Activated CD4-positive, alpha-beta T cell treated with anti-CD3 and anti-CD28 coated beads, Interleukin-2, amount 50 U/mL, for 1 hour (primary cell): ENCODE measurements at regions not wholly inside any gene's neighbourhood (a gene's known extent, or its start where the extent isn't known, plus 50 kb on each side); places are given as distances from the start of the nearest gene placed in this dataset.
"Not testable (repeated sequence)": the region's sequence is repeated elsewhere in the genome, so short reads cannot be mapped to it uniquely, and the experiment has no call there.

Experiments
- DNase-seq: peaks from one replicate; pipeline ENCODE4 v3.0.0-alpha.2; 2020

DNA sequence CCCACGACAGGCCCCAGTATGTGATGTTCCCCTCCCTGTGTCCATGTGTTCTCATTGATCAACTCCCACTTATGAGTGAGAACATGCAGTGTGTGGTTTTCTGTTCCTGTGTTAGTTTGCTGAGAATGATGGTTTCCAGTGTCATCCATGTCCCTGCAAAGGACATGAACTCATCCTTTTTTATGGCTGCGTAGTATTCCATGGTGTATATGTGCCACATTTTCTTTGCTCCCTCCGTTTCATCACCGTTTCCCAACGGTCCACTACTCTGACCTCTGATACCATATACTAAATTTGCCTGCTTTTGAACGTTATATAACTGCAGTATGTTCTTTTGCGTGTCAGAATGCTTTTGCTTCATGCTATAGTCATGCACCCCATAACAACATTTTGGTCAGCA, 94.0 kb upstream of the SCAF8 start:
- DNase-seq, result not testable (repeated sequence)

DNA sequence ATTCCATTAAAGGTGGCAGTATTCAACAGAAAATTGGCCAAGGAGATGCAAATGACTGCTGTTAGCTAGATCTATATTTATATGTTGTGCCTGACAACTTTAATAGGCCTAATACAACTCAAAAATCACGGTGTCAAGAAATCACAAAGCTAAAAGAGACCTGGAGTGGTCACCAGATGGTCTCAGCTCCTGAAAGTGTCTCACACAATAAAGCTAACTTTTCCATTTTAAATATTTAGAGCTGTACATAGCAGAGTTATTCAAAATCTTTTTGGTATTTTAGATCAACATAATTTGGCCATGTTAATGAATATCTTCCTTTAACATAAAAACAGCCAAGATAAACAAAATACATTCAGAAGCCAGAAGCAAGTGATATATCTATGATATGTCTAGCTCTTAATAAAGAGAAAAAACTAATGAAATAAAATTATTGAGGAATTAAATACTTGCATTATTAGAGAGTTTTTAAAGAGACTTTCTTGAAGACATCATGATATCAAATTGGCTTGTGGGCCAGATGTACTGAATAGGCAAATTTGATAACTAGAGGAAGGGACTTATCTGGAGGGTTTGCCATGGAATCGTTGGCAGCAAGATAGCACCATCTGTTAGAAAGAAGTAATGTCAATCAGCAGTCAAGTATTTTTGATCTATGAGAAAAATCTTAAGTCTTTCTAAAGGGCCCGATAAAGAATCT, 84.9 kb upstream of the SCAF8 start:
- DNase-seq, result no peak

DNA sequence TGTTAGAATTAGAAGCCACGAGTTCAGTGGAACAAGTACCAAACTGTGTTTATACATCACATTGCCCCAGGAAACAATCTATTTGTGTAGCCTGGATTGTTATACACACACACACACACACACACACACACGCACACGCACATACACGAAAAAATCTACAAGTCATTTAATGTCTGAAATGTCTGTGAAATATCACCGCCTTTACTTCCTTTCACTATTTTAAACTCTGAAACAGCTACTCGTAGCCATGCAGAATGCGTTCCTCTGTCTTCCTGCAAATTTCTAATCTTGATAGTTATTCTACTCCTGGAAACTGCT, 84.4 kb upstream of the SCAF8 start:
- no peak for DNase-seq

DNA sequence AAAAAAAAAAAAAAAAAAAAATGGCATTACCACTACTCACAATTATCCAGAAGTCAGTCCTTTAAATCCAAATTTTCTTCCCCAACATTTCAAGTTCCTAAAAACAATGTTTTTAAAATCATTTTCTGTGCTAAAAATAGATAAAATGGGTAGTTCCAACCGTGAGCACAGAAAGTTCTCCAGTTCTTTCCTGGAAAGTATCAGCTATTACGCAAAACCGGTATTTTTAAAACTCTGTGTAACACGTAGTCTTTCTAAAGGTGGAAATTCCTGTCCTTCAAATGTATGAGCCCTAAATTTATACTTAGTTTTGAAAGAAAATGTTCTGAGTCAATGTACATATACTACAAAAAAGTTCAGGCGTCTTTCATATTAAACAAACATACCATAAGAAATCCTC, 83.5 kb upstream of the SCAF8 start:
- DNase-seq, result no peak

DNA sequence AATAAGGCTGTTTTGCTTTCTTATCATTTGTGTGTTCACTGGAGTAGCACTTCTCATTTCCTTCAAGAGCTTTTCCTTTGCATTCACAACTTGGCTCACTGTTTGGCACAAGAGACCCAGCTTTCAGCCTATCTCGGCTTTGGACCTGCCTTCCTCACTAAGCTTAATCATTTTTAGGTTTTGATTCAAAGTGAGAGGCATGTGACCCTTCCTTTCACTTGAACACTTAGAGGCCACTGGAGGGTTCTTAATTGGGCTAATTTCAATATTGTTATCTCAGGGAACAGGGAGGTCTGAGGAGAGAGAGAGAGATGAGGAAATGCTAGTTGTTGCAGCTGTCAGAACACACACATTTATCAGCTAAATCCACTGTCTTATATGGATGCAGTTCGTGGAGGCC, 82.9 kb upstream of the SCAF8 start:
- no peak for DNase-seq

DNA sequence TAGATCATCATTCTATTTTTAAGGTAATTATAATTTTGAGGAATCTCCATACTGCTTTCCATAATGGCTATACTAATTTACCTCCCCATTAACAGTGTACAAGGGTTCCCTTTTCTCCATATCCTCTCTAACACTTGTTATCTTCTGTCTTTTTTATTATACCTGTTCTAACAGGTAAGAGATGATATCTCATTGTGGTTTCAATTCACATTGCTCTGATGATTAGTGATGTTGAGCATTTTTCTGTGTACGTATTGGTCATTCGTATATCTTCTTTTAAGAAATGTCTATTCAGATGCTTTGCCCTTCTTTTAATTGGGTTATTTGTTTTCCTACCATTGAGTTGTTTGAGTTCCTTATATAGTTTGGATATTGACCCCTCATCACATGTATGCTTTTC, 81.6 kb upstream of the SCAF8 start:
- no peak for DNase-seq

DNA sequence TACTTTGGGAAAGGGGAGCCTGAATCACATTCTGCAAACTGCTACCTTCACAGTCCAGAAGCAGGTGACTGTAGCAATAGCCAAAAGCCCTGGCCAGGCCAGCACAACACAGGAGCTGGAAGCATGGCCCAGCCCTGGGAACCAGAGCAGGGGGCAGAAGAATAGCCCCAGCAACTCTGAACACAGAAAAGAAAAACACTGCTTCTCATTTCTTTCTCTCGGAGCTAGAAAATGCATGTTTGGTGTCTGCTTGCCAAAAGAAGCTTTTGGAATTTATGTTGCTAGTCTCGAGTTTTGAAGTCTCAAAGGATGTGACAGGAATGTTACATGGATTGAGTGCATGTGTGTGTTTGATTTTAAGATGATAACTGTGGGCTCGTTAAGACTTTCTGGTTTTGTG, 79.8 kb upstream of the SCAF8 start:
- no peak for DNase-seq

DNA sequence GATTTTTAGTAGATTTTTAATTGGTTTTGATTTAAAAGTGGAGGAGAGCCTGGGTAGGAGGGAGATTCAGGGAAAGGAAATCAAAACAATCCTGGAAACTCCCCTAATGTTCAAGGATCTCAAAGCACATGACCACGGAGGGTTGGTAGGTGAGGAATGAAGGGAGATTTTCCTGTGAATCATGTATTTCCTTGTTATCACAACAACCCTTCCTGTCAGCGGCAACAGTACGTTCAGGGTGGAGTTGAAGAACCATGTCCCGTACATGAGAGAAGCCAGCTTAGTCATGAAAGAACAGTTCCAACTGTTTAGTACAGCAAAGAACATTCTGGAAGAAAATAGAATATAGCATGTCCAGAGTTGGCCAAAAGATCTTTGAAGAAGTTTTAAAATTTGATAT, 79.4 kb upstream of the SCAF8 start:
- no peak for DNase-seq

DNA sequence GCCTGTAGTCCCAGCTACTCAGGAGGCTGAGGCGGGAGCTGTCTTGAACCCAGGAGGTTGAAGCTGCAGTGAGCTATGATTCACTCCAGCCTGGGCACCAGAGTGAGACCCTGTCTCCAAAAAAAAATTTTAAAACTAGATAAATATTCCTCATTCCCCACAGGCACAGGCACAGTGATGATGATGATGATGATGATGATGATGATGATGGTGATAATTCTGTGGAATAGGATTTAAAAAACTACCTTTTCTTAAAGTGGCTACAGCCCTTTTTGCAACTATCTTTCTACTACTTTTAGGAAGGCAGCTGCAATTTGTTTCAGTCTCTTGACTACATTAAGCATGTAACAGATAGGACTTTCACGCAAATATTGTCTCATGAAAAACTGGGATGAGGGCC, 76.6 kb upstream of the SCAF8 start:
- DNase-seq, result no peak

DNA sequence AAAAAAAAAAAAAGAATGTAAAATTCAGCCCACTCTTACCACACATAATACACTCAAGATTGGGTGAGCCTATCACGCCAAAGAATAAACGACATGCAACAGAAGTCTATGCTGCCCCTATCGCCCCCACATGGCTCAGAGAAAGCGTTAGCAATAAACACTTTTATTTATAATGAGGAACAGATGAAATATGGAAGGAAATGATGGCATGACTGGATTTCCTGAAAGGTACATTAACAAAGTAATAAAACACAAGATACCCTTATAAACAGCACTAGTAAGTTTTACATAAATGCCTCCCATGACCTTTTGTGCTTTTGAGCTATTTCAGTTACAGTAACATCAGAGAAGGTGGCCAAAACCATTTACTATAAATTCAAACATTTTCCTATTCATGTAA, 71.4 kb upstream of the SCAF8 start:
- DNase-seq, result no peak

DNA sequence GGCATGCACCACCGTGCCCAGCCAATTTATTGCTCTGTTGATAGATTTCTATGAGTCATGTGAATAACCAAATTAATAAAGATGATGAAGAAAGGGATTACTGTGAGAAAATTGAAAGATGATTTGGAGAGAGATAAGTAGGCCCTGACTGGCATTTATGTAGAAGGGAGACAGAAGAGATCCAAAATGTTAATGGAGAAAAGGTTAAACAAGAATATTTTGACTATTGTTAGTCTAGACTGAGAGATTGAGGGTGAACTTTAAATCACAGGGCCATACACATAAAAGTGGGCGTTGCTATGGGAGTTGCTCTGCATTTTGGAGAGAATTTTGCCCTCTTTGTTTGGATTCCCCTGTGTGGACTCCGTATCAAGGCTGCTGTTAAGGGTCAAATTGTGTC, 68.9 kb upstream of the SCAF8 start:
- no peak for DNase-seq

DNA sequence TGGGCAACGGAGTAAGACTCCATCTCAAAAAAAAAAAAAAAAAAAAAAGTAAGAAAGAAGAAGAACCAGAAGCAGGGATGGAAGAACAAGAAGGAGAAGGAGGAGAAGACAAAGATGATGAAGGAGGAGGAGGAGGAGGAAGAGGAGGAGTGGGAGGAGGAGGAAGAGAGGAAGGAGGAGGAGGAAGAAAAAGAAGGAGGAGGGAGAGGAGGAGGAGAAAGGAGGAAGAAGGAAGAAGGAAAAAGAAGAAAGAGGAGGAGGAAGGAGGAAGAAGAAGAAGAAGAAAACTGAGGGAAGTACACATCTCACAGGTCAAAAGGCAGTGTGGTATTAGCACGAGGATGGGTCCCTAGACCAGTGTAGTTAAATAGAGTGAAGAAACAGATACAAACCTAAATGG, 65.1 kb upstream of the SCAF8 start:
- DNase-seq, result no peak

DNA sequence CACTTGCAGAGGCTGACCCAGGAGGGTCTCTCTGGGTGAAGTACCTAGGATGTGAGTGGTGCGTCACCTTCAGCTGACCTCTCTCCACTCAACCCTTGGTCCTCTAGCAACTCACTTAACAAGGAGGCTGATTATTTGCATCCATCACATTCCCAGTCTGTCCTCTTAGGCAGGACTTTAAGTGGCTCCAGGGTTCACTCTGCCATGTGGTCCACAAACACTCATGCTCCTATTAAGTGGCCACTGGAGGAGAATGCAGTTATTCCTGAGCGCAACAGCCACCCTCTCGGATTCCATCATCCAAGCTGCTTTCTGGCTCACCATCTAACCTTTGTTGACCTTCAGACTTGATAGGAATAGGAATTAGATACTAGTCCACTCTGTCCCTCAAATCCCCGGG, 61.1 kb upstream of the SCAF8 start:
- DNase-seq, result no peak

DNA sequence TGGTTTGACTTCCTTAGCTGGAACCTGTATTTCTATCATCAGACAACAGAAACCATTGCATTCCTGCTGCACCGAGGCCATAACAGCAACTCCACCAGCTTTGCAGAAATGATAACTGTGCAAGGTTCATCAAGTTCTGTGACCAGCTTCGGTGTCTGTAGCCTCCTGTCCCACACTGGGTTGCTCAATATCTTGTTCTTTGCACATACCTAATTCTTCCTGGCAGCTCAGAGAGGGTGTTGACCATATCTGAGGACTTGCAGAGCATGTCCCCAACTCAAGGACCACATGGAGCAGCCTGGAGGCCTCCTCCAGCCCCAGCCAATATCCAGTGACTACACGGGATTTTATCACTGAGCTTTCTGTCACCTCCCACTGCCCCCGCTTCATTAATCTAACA, 59.3 kb upstream of the SCAF8 start:
- DNase-seq, result no peak

DNA sequence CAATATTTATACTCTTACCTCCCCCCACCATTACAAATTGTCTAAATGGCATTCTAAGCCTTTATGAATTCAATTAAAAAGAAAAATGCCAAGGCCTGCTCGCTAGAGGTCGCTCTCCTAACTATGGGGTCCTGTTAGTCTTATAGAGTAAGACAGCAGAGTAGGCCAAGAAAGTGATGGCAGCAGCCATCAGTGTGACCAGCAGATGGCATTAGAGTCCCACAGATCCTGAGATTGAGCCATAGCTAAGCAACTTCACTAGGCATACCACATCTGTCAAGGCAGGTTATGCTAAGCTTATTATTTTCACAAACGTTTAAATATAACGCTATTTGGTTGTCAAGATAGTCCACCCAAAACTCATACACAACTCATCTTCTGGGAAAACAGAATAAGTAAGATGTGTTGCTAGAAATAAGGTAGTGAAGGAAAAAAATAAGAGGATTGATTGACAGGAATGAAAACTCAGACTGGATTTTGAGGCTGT, 57.6 kb upstream of the SCAF8 start:
- peak; percentile 86 for DNase-seq

DNA sequence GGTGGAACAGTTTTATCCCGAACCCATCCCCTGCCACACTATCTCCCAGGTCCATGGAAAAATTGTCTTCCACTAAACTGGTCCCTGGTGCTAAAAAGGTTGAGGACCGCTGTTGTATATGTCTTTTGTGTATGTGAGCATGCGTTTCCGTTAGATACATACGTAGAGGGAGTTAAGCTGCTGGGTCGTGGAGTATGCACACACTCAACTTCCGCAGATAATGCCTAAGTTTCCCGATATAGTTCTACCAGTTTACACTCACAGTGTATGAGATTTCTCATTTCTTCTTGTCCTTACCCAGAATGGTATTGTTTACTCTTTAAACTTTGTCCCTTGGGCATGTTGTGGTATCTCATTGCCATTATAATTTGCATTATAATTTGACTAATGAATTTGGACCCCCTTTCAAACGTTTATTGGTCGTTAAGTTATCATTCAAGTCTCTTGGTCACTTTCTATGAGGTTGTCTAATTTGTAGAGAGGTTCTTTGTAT, 50.5 kb upstream of the SCAF8 start:
- DNase-seq, result no peak
